Brain microvascular endothelial cell (primary cell): ENCODE measurements at regions not wholly inside any gene's neighbourhood (a gene's known extent, or its start where the extent isn't known, plus 50 kb on each side); places are given as distances from the start of the nearest gene placed in this dataset.

Source experiments
- DNase-seq: peaks from one replicate; pipeline ENCODE4 v3.0.0-alpha.2; 2020
- H3K27ac ChIP-seq: fragments of 250-450 bp; sonication (Bioruptor Pico); 2 replicates; pipeline ENCODE4 v1.5.1; 2020; ENCODE audit warnings: mild to moderate bottlenecking, moderate library complexity
- H3K27me3 ChIP-seq: fragments of 250-450 bp; sonication (Bioruptor Pico); replicated peaks from 2 replicates; pipeline ENCODE4 v1.5.1; 2020; ENCODE audit warnings: mild to moderate bottlenecking
- H3K36me3 ChIP-seq: fragments of 250-450 bp; sonication (Bioruptor Pico); replicated peaks from 2 replicates; pipeline ENCODE4 v1.5.1; 2020; ENCODE audit warnings: mild to moderate bottlenecking
- H3K4me3 ChIP-seq: 2 replicates; pipeline ENCODE4 v1.5.1; 2011; ENCODE audit warnings: low read depth, mild to moderate bottlenecking, control low read depth, low read length, moderate library complexity
- CTCF ChIP-seq: IDR thresholded peaks from 2 replicates; pipeline ENCODE4 v1.5.1; 2011; ENCODE audit warnings: low read depth, mild to moderate bottlenecking, moderate library complexity, low read length, control low read depth, inconsistent platforms; ENCODE audit errors: missing control alignments
- in situ Hi-C: cut with HindIII; loops from 2 replicates; pipeline ENCODE4 v1.10.0; 2017; ENCODE audit warnings: low sequenced_read_pairs, low pct_ligation_motif_present

- Histone ChIP-seq H3K4me3 (no peak overlapping the region), H3K36me3 (no peaks in the 10 kb centered on the region), H3K27me3 (no peaks in the 10 kb centered on the region), H3K27ac (no peak overlapping the region)
- no peak for DNase-seq
- in situ Hi-C loops, result no loop called here
- TF ChIP-seq CTCF, result no peak
Observed at GRCh38 chr5:126263591-126264184, 159.5 kb upstream of the GRAMD2B start.

- H3K36me3 ChIP-seq, result no peaks in the 10 kb centered on the region
- in situ Hi-C loops, result no loop called here
- no peak overlapping the region for H3K27ac ChIP-seq
- no peaks in the 10 kb centered on the region for H3K27me3 ChIP-seq
- DNase-seq, result no peak
- H3K4me3 ChIP-seq, result no peak overlapping the region
- TF ChIP-seq CTCF, result no peak
Observed at GRCh38 chr5:126265917-126266316, 157.3 kb upstream of the GRAMD2B start.

- Histone ChIP-seq H3K27me3 (no peaks in the 10 kb centered on the region), H3K4me3 (no peak overlapping the region), H3K36me3 (no peaks in the 10 kb centered on the region), H3K27ac (no peak overlapping the region)
- in situ Hi-C loops, result no loop called here
- DNase-seq, result no peak
- no peak for TF ChIP-seq CTCF
Observed at GRCh38 chr5:126267438-126267837, 155.8 kb upstream of the GRAMD2B start.

GRCh38 chr5:126268697-126269315 is 154.4 kb upstream of the GRAMD2B start:
- no peak overlapping the region for H3K27ac ChIP-seq
- TF ChIP-seq CTCF, result no peak
- no peaks in the 10 kb centered on the region for H3K27me3 ChIP-seq
- no peak overlapping the region for H3K4me3 ChIP-seq
- no peaks in the 10 kb centered on the region for H3K36me3 ChIP-seq
- no peak for DNase-seq
- in situ Hi-C loops, result no loop called here

GRCh38 chr5:126269511-126269910 is 153.7 kb upstream of the GRAMD2B start:
- no peak overlapping the region for H3K4me3 ChIP-seq
- no peak for DNase-seq
- H3K27me3 ChIP-seq, result no peaks in the 10 kb centered on the region
- in situ Hi-C loops, result no loop called here
- TF ChIP-seq CTCF, result no peak
- no peak overlapping the region for H3K27ac ChIP-seq
- no peaks in the 10 kb centered on the region for H3K36me3 ChIP-seq

GRCh38 chr5:126271141-126271540 is 152.1 kb upstream of the GRAMD2B start:
- no peaks in the 10 kb centered on the region for H3K36me3 ChIP-seq
- H3K27me3 ChIP-seq, result no peaks in the 10 kb centered on the region
- H3K27ac ChIP-seq, result no peak overlapping the region
- in situ Hi-C loops, result no loop called here
- no peak overlapping the region for H3K4me3 ChIP-seq
- no peak for DNase-seq
- TF ChIP-seq CTCF, result no peak
